ENCODE measurements at regions not wholly inside any gene's neighbourhood (a gene's known extent, or its start where the extent isn't known, plus 50 kb on each side); places are given as distances from the start of the nearest gene placed in this dataset.

GRCh38 chr1:228555074-228555994 is 68.2 kb downstream of the RNF187 start:
- TF ChIP-seq CTCF (IDR thresholded peaks at IDR 0.05) = no peak
- no peak for TF ChIP-seq POLR2A (IDR thresholded peaks at IDR 0.05)
